GM19023 (cell line): ENCODE measurements at regions not wholly inside any gene's neighbourhood (a gene's known extent, or its start where the extent isn't known, plus 50 kb on each side); places are given as distances from the start of the nearest gene placed in this dataset.

Source experiments
- ATAC-seq: cut with Tn5 transposase; IDR thresholded peaks from one replicate; pipeline ENCODE4 v1.9.1; 2021; ENCODE audit warnings: mild to moderate bottlenecking, moderate library complexity; ENCODE audit not compliant: unreplicated experiment

- no peak for ATAC-seq
Measured at GRCh38 chr11:130706572-130706971, 209.7 kb downstream of the SNX19 start.

GRCh38 chr11:130707217-130707616 lies 209.1 kb downstream of the SNX19 start:
- no peak for ATAC-seq

- ATAC-seq = no peak
Measured at GRCh38 chr11:130709531-130709930, 206.7 kb downstream of the SNX19 start.

GRCh38 chr11:130710021-130710420 lies 206.3 kb downstream of the SNX19 start:
- no peak for ATAC-seq

- no peak for ATAC-seq
Measured at GRCh38 chr11:130710497-130711012, 205.7 kb downstream of the SNX19 start.

- ATAC-seq = no peak
Measured at GRCh38 chr11:130711193-130711592, 205.1 kb downstream of the SNX19 start.

- no peak for ATAC-seq
Measured at GRCh38 chr11:130712480-130712879, 203.8 kb downstream of the SNX19 start.

- no peak for ATAC-seq
Measured at GRCh38 chr11:130715085-130715876, 201.0 kb downstream of the SNX19 start.

- ATAC-seq = no peak
Measured at GRCh38 chr11:130715877-130716220, 200.4 kb downstream of the SNX19 start.

GRCh38 chr11:130718120-130718519 lies 198.2 kb downstream of the SNX19 start:
- no peak for ATAC-seq

- no peak for ATAC-seq
Measured at GRCh38 chr11:130719220-130719915, 196.9 kb downstream of the SNX19 start.

GRCh38 chr11:130720232-130721022 lies 195.9 kb downstream of the SNX19 start:
- no peak for ATAC-seq

- no peak for ATAC-seq
Measured at GRCh38 chr11:130721023-130721681, 195.1 kb downstream of the SNX19 start.

- no peak for ATAC-seq
Measured at GRCh38 chr11:130721736-130722135, 194.5 kb downstream of the SNX19 start.

- no peak for ATAC-seq
Measured at GRCh38 chr11:130722401-130722800, 193.9 kb downstream of the SNX19 start.

GRCh38 chr11:130725421-130726233 lies 190.7 kb downstream of the SNX19 start:
- no peak for ATAC-seq

GRCh38 chr11:130726234-130727037 lies 189.8 kb downstream of the SNX19 start:
- no peak for ATAC-seq

GRCh38 chr11:130727157-130728119 lies 188.8 kb downstream of the SNX19 start:
- no peak for ATAC-seq
